ENCODE measurements at regions not wholly inside any gene's neighbourhood (a gene's known extent, or its start where the extent isn't known, plus 50 kb on each side); places are given as distances from the start of the nearest gene placed in this dataset.
"Not testable (repeated sequence)": the region's sequence is repeated elsewhere in the genome, so short reads cannot be mapped to it uniquely, and the experiment has no call there.

GRCh38 chr2:71962350-71962749 lies 185.3 kb downstream of the CYP26B1 start:
- DNase-seq (ENCODE audit: extremely low read depth in 1 of 2, low read depth in 1 of 2): no peak

GRCh38 chr2:71961289-71962027 lies 186.2 kb downstream of the CYP26B1 start:
- DNase-seq (ENCODE audit: extremely low read depth in 1 of 2, low read depth in 1 of 2): no peak

GRCh38 chr2:71959494-71959893 lies 188.2 kb downstream of the CYP26B1 start:
- no peak for DNase-seq (ENCODE audit: extremely low read depth in 1 of 2, low read depth in 1 of 2)

GRCh38 chr2:71958426-71958825 lies 189.2 kb downstream of the CYP26B1 start:
- DNase-seq (ENCODE audit: extremely low read depth in 1 of 2, low read depth in 1 of 2): not testable (repeated sequence)

- no peak for DNase-seq (ENCODE audit: extremely low read depth in 1 of 2, low read depth in 1 of 2)
Measured at GRCh38 chr2:71952572-71953188, 195.0 kb downstream of the CYP26B1 start.

- no peak for DNase-seq (ENCODE audit: extremely low read depth in 1 of 2, low read depth in 1 of 2)
Measured at GRCh38 chr2:71951718-71952404, 195.8 kb downstream of the CYP26B1 start.

- no peak for DNase-seq (ENCODE audit: extremely low read depth in 1 of 2, low read depth in 1 of 2)
Measured at GRCh38 chr2:71951083-71951468, 196.6 kb downstream of the CYP26B1 start.

GRCh38 chr2:71950256-71951082 lies 197.2 kb downstream of the CYP26B1 start:
- no peak for DNase-seq (ENCODE audit: extremely low read depth in 1 of 2, low read depth in 1 of 2)

GRCh38 chr2:71949537-71949798 lies 198.2 kb downstream of the CYP26B1 start:
- no peak for DNase-seq (ENCODE audit: extremely low read depth in 1 of 2, low read depth in 1 of 2)

- DNase-seq (ENCODE audit: extremely low read depth in 1 of 2, low read depth in 1 of 2): no peak
Measured at GRCh38 chr2:71948781-71949536, 198.7 kb downstream of the CYP26B1 start.

- no peak for DNase-seq (ENCODE audit: extremely low read depth in 1 of 2, low read depth in 1 of 2)
Measured at GRCh38 chr2:71947809-71948208, 199.9 kb downstream of the CYP26B1 start.

- no peak for DNase-seq (ENCODE audit: extremely low read depth in 1 of 2, low read depth in 1 of 2)
Measured at GRCh38 chr2:71945603-71945959, 202.1 kb downstream of the CYP26B1 start.

- DNase-seq (ENCODE audit: extremely low read depth in 1 of 2, low read depth in 1 of 2): no peak
Measured at GRCh38 chr2:71944806-71945602, 202.7 kb downstream of the CYP26B1 start.

GRCh38 chr2:71944183-71944550 lies 203.5 kb downstream of the CYP26B1 start:
- DNase-seq (ENCODE audit: extremely low read depth in 1 of 2, low read depth in 1 of 2): no peak

GRCh38 chr2:71943238-71944182 lies 204.2 kb downstream of the CYP26B1 start:
- no peak for DNase-seq (ENCODE audit: extremely low read depth in 1 of 2, low read depth in 1 of 2)

- DNase-seq (ENCODE audit: extremely low read depth in 1 of 2, low read depth in 1 of 2): no peak
Measured at GRCh38 chr2:71941726-71942525, 205.7 kb downstream of the CYP26B1 start.

- no peak for DNase-seq (ENCODE audit: extremely low read depth in 1 of 2, low read depth in 1 of 2)
Measured at GRCh38 chr2:71940695-71941094, 207.0 kb downstream of the CYP26B1 start.
